SU-DHL-6 (cell line): ENCODE measurements at regions not wholly inside any gene's neighbourhood (a gene's known extent, or its start where the extent isn't known, plus 50 kb on each side); places are given as distances from the start of the nearest gene placed in this dataset.

Source experiments
- H2AFZ ChIP-seq: fragments of 200-600 bp; sonication (generic); 2 replicates; pipeline ENCODE4 v1.6.1; 2014; ENCODE audit warnings: low read depth, mild to moderate bottlenecking, moderate library complexity, mixed read lengths, antibody characterized with exemption, low read length; ENCODE audit not compliant: severe bottlenecking
- H3F3A ChIP-seq: fragments of 200-600 bp; shearing (Covaris generic); 2 replicates; pipeline ENCODE4 v1.6.0; 2016; ENCODE audit warnings: antibody characterized with exemption, mild to moderate bottlenecking; ENCODE audit not compliant: insufficient read depth
- H3K27ac ChIP-seq: fragments of 200-600 bp; sonication (generic); 2 replicates; pipeline ENCODE4 v1.5.1; 2016; ENCODE audit warnings: low read depth, mild to moderate bottlenecking, low read length, moderate library complexity, mixed read lengths
- H3K27me3 ChIP-seq: fragments of 200-600 bp; sonication (generic), shearing (Covaris generic); 2 replicates; pipeline ENCODE4 v1.6.0; 2014; ENCODE audit warnings: mild to moderate bottlenecking, low read length
- H3K36me3 ChIP-seq: fragments of 200-600 bp; sonication (generic); 2 replicates; pipeline ENCODE4 v1.6.1; 2014; ENCODE audit warnings: mild to moderate bottlenecking, low read length, mixed read lengths
- H3K4me2 ChIP-seq: fragments of 300-600, 200-600 bp; shearing (Covaris generic), sonication (generic); 2 replicates; pipeline ENCODE4 v1.6.0; 2014; ENCODE audit warnings: low read length, low read depth, mild to moderate bottlenecking; ENCODE audit not compliant: poor library complexity, severe bottlenecking
- H3K4me3 ChIP-seq: fragments of 200-600 bp; sonication (generic); 2 replicates; pipeline ENCODE4 v1.5.1; 2014; ENCODE audit warnings: antibody characterized with exemption, low read length, mild to moderate bottlenecking, mixed read lengths; ENCODE audit not compliant: insufficient read depth, poor library complexity, severe bottlenecking
- H3K79me2 ChIP-seq: fragments of 200-600 bp; sonication (generic); 2 replicates; pipeline ENCODE4 v1.6.1; 2014; ENCODE audit warnings: mild to moderate bottlenecking, low read length, moderate library complexity; ENCODE audit not compliant: insufficient read depth
- H3K9ac ChIP-seq: fragments of 200-600 bp; sonication (generic); 2 replicates; pipeline ENCODE4 v1.7.0; 2014; ENCODE audit warnings: mild to moderate bottlenecking, low read length
- H3K9me2 ChIP-seq: fragments of 200-600 bp; sonication (generic); replicated peaks from 2 replicates; pipeline ENCODE4 v1.6.1; 2014; ENCODE audit warnings: low read length; ENCODE audit not compliant: insufficient read depth
- H3K9me3 ChIP-seq: fragments of 200-600 bp; sonication (generic); 2 replicates; pipeline ENCODE4 v1.6.1; 2014; ENCODE audit warnings: low read length, mixed read lengths; ENCODE audit not compliant: insufficient read depth
- H4K20me1 ChIP-seq: fragments of 200-600 bp; sonication (generic); 2 replicates; pipeline ENCODE4 v1.6.1; 2014; ENCODE audit warnings: low read depth, mild to moderate bottlenecking, antibody characterized with exemption, low read length, moderate library complexity, mixed read lengths
- CTCF ChIP-seq: fragments of 200-600 bp; sonication (generic); IDR thresholded peaks from one replicate; pipeline ENCODE4 v1.5.1; 2017; ENCODE audit warnings: antibody characterized with exemption, mild to moderate bottlenecking, low read length, moderate library complexity; ENCODE audit not compliant: insufficient read depth, poor library complexity, severe bottlenecking
- EZH2phosphoT487 ChIP-seq: fragments of 200-600 bp; sonication (generic), shearing (Covaris generic); conservative IDR thresholded peaks from 2 replicates; pipeline ENCODE4 v1.6.1; 2018; ENCODE audit warnings: mild to moderate bottlenecking, antibody characterized with exemption, low read length, moderate library complexity, mixed read lengths

GRCh38 chr7:46716926-46717325 lies 795.9 kb upstream of the IGFBP3 start:
- H3K27ac ChIP-seq = no peak overlapping the region
- H3K36me3 ChIP-seq = no peaks in the 10 kb centered on the region
- H3K4me3 ChIP-seq = no peak overlapping the region
- no peaks in the 10 kb centered on the region for H3K9me3 ChIP-seq
- H3K27me3 ChIP-seq = no peaks in the 10 kb centered on the region; the same call in 1 of the 2 replicates
- H3K9me2 ChIP-seq = no peaks in the 10 kb centered on the region
- H4K20me1 ChIP-seq = no peaks in the 10 kb centered on the region
- no peak overlapping the region for H3K9ac ChIP-seq
- TF ChIP-seq EZH2phosphoT487 = no peak
- no peak for TF ChIP-seq CTCF
- no peaks in the 10 kb centered on the region for H3K79me2 ChIP-seq
- H3K4me2 ChIP-seq = no peak overlapping the region
- no peak overlapping the region for H2AFZ ChIP-seq
- H3F3A ChIP-seq = no peaks in the 10 kb centered on the region

- Histone ChIP-seq H3K27ac (no peak overlapping the region), H3K9ac (no peak overlapping the region), H4K20me1 (no peaks in the 10 kb centered on the region), H3K79me2 (no peaks in the 10 kb centered on the region), H3F3A (no peaks in the 10 kb centered on the region), H3K27me3 (no peaks in the 10 kb centered on the region; the same call in 1 of the 2 replicates), H2AFZ (no peak overlapping the region), H3K9me3 (no peaks in the 10 kb centered on the region), H3K36me3 (no peaks in the 10 kb centered on the region), H3K9me2 (no peaks in the 10 kb centered on the region), H3K4me3 (no peak overlapping the region), H3K4me2 (no peak overlapping the region)
- no peak for TF ChIP-seq CTCF
- no peak for TF ChIP-seq EZH2phosphoT487
These were observed 794.5 kb upstream of the IGFBP3 start for GRCh38 chr7:46715579-46715978.

- H3K9ac ChIP-seq = no peak overlapping the region
- H3K27me3 ChIP-seq = no peaks in the 10 kb centered on the region; the same call in 1 of the 2 replicates
- H3K4me3 ChIP-seq = no peak overlapping the region
- H3F3A ChIP-seq = no peaks in the 10 kb centered on the region
- H3K4me2 ChIP-seq = no peak overlapping the region
- H3K36me3 ChIP-seq = no peaks in the 10 kb centered on the region
- no peaks in the 10 kb centered on the region for H4K20me1 ChIP-seq
- TF ChIP-seq CTCF = no peak
- TF ChIP-seq EZH2phosphoT487 = no peak
- H3K27ac ChIP-seq = no peak overlapping the region
- H3K9me3 ChIP-seq = no peaks in the 10 kb centered on the region
- H3K9me2 ChIP-seq = no peaks in the 10 kb centered on the region
- no peak overlapping the region for H2AFZ ChIP-seq
- H3K79me2 ChIP-seq = no peaks in the 10 kb centered on the region
These were observed 793.8 kb upstream of the IGFBP3 start for GRCh38 chr7:46714904-46715303.
